ENCODE measurements at regions not wholly inside any gene's neighbourhood (a gene's known extent, or its start where the extent isn't known, plus 50 kb on each side); places are given as distances from the start of the nearest gene placed in this dataset.

GRCh38 chr4:180057891-180058671 is 2185.1 kb upstream of the TENM3 start:
- TF ChIP-seq POLR2AphosphoS5 (IDR thresholded peaks at IDR 0.05) (no peak), CTCF (IDR thresholded peaks at IDR 0.05 in 8 of 11, conservative IDR thresholded peaks at IDR 0.05 in 3 of 11) (no peak)
